Panc1 (cell line): ENCODE measurements at regions not wholly inside any gene's neighbourhood (a gene's known extent, or its start where the extent isn't known, plus 50 kb on each side); places are given as distances from the start of the nearest gene placed in this dataset.

Experiments used
- ATAC-seq: fragments of 200-7000 bp; cut with Tn5 transposase; 2 replicates; pipeline ENCODE4 v1.9.1; 2020; ENCODE audit warnings: mild to moderate bottlenecking, moderate library complexity
- BruUV-seq: library from RNA; stranded (reverse); fragments of 400-500 nt; replicated peaks from 2 replicates; lab custom pipeline; 2021; lab: Mats Ljungman, UMichigan
- CTCF ChIA-PET: fragments of 300-600 bp; sonication (Branson Sonifier 250); formaldehyde crosslinking; loops from one replicate; lab custom pipeline; 2022; ENCODE audit warnings: antibody characterized with exemption; lab: Charles Lee
- POLR2A ChIA-PET: fragments of 300-600 bp; sonication (Branson Sonifier 250); formaldehyde crosslinking; loops from one replicate; lab custom pipeline; 2022; ENCODE audit warnings: antibody characterized with exemption; lab: Charles Lee
- DNase-seq: peaks from one replicate; pipeline ENCODE4 v3.0.0-alpha.2; 2010; ENCODE audit warnings: low read depth, low spot score
- H3K27ac ChIP-seq: 2 replicates; pipeline ENCODE4 v1.5.1; 2011; ENCODE audit warnings: mild to moderate bottlenecking, low read length, inconsistent platforms
- H3K27me3 ChIP-seq: fragments of 200-500 bp; sonication (Bioruptor generic); 2 replicates; pipeline ENCODE4 v1.6.0; 2014; ENCODE audit warnings: low read length, inconsistent platforms; ENCODE audit not compliant: control insufficient read depth, insufficient read depth
- H3K36me3 ChIP-seq: fragments of 200-500 bp; sonication (Bioruptor generic); 2 replicates; pipeline ENCODE4 v1.5.1; 2014; ENCODE audit warnings: inconsistent platforms, mild to moderate bottlenecking, low read length, moderate library complexity; ENCODE audit not compliant: control insufficient read depth, insufficient read depth
- H3K4me1 ChIP-seq: 2 replicates; pipeline ENCODE4 v1.5.1; 2011; ENCODE audit warnings: inconsistent platforms, mild to moderate bottlenecking, low read length, moderate library complexity; ENCODE audit not compliant: control insufficient read depth, insufficient read depth
- H3K4me3 ChIP-seq, 2 experiments: 2 replicates each; pipeline ENCODE4 v1.5.1; 2011 to 2012; ENCODE audit warnings: low read depth in 2 of 2, low read length in 2 of 2, mild to moderate bottlenecking in 2 of 2, inconsistent platforms in 1 of 2, moderate library complexity in 1 of 2
- H3K9me3 ChIP-seq: fragments of 200-500 bp; sonication (Bioruptor generic); 2 replicates; pipeline ENCODE4 v1.5.1; 2014; ENCODE audit warnings: low read depth, mild to moderate bottlenecking, inconsistent platforms, low read length, moderate library complexity; ENCODE audit not compliant: control insufficient read depth, insufficient read depth
- CTCF ChIP-seq: fragments of 450-650 bp; IDR thresholded peaks from 2 replicates; pipeline ENCODE4 v1.5.1; 2017; ENCODE audit warnings: mild to moderate bottlenecking
- POLR2AphosphoS5 ChIP-seq: IDR thresholded peaks from 2 replicates; pipeline ENCODE4 v1.6.1; 2012; ENCODE audit warnings: mild to moderate bottlenecking, low read depth, low read length, moderate library complexity
- REST ChIP-seq, 2 experiments: IDR thresholded peaks; 2 replicates each; pipeline ENCODE4 v1.6.1; 2011 to 2012; ENCODE audit warnings: low read depth in 2 of 2, control low read depth in 1 of 2, low read length in 1 of 2, mild to moderate bottlenecking in 1 of 2, moderate library complexity in 1 of 2; ENCODE audit not compliant: insufficient read depth in 1 of 2
- SIN3A ChIP-seq: IDR thresholded peaks from 2 replicates; pipeline ENCODE4 v1.6.1; 2012; ENCODE audit warnings: low read depth, mild to moderate bottlenecking, low read length, moderate library complexity, borderline replicate concordance; ENCODE audit not compliant: insufficient read depth
- TCF7L2 ChIP-seq: IDR thresholded peaks from 2 replicates; pipeline ENCODE4 v1.6.1; 2011; ENCODE audit warnings: mild to moderate bottlenecking, low read depth, low read length, inconsistent platforms
- in situ Hi-C: cut with HindIII; loops from 2 replicates; pipeline ENCODE4 v1.10.0; 2016; ENCODE audit warnings: low sequenced_read_pairs, low pct_unique_long_range_greater_than_20kb
- intact Hi-C: fragments of 100-400 bp; cut with micrococcal nuclease; formaldehyde crosslinking; loops from one replicate; pipeline ENCODE4 v1.10.0; 2022; ENCODE audit not compliant: unreplicated experiment

GRCh38 chr7:32250471-32251260 is 180.5 kb upstream of the PDE1C start:
- no peak overlapping the region for H3K4me3 ChIP-seq
- TF ChIP-seq REST (IDR thresholded peaks at IDR 0.05; ENCODE audit: insufficient read depth in 1 of 2, low read depth in 2 of 2, low read length in 1 of 2), result no peak
- no peak for TF ChIP-seq POLR2AphosphoS5
- TF ChIP-seq CTCF, result no peak
- no peak for TF ChIP-seq SIN3A
- no peak for TF ChIP-seq TCF7L2
- H3K27me3 ChIP-seq, result no peaks in the 10 kb centered on the region
- no TSS peak for BruUV-seq
- no peak for ATAC-seq
- in situ Hi-C loops, result no loop called here
- H3K36me3 ChIP-seq, result no peaks in the 10 kb centered on the region
- no peaks in the 10 kb centered on the region for H3K4me1 ChIP-seq
- H3K27ac ChIP-seq, result no peak overlapping the region
- intact Hi-C loops, result no loop called here
- H3K9me3 ChIP-seq, result no peaks in the 10 kb centered on the region
- CTCF ChIA-PET, result no interaction called here
- POLR2A ChIA-PET, result no interaction called here
- DNase-seq, result no peak

DNA sequence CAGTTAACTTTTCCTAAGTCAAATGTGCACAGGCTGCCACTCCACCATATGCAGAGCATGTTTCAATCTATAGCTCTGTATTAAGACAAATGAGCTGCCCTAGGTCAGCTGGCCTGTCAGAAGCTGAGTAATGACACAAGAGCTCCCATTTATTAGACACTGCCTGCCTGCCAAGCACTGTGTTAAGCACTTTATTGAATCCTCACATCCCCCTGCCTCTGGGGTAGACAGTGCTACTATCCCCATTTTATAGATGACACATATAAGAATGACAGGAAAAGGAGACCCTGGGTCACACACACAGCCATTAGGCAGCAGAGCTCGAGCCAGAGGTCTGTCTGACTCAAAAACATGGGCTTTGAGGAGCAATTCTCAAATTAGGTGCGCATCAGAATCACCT is 179.8 kb upstream of the PDE1C start:
- ChIA-PET POLR2A (no interaction called here), CTCF (no interaction called here)
- Histone ChIP-seq H3K27me3 (no peaks in the 10 kb centered on the region), H3K4me3 (no peak overlapping the region), H3K4me1 (no peaks in the 10 kb centered on the region), H3K9me3 (no peaks in the 10 kb centered on the region), H3K36me3 (no peaks in the 10 kb centered on the region), H3K27ac (no peak overlapping the region)
- ATAC-seq (no peak), DNase-seq (no peak)
- in situ Hi-C loops, result no loop called here
- intact Hi-C loops, result no loop called here
- no TSS peak for BruUV-seq
- TF ChIP-seq REST (IDR thresholded peaks at IDR 0.05; ENCODE audit: insufficient read depth in 1 of 2, low read depth in 2 of 2, low read length in 1 of 2) (no peak), CTCF (no peak), TCF7L2 (no peak), POLR2AphosphoS5 (no peak), SIN3A (no peak)
